Right renal cortex interstitium (tissue), 3 donors: ENCODE measurements at regions not wholly inside any gene's neighbourhood (a gene's known extent, or its start where the extent isn't known, plus 50 kb on each side); places are given as distances from the start of the nearest gene placed in this dataset.

ENCODE experiments used
- DNase-seq, 3 donors: peaks; one replicate each; pipeline ENCODE4 v3.0.0-alpha.2; 2013; ENCODE audit warnings: low read depth in 3 of 3, low spot score in 2 of 3

GRCh38 chrX:147680251-147680650 is 231.5 kb upstream of the FMR1 start:
- DNase-seq = no peak

DNA sequence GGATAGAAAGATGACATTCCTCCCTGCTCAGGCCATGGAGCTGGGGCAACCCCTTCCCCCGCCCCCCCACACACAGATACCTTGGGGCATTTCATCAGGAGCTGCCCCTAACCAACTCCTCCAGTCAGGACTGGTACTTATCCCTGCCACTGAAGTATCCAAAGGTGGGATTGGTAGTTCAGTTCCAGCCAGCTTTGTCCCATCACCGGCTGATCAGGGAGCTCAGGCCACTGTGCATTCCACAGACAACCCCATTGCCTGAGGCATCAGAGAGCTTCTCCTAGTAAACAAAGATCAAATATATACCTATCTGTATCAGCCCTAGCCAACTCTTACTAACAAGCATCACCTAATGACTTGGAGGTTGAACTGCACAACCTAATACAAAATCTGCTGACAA is 218.2 kb upstream of the FMR1 start:
- no peak for DNase-seq

DNA sequence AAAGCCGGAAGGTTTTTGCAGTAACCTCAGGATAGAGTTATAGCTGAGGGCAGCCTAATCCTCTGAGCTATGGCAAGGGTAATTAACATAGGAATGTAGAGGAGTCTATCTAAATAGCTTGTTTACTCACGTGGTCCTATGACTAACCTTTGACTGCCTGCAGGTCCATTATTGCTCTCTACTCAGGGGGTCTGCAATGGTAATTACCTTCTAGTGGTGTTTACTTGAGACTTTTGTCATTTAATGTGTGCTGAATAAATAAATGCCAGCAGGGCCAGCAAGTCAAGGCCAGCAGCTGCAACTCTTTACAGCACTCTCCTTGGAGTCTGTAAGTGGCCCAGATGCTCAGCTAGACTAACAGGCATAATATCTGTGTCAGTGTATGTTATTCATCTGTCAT is 212.7 kb upstream of the FMR1 start:
- DNase-seq = no peak

DNA sequence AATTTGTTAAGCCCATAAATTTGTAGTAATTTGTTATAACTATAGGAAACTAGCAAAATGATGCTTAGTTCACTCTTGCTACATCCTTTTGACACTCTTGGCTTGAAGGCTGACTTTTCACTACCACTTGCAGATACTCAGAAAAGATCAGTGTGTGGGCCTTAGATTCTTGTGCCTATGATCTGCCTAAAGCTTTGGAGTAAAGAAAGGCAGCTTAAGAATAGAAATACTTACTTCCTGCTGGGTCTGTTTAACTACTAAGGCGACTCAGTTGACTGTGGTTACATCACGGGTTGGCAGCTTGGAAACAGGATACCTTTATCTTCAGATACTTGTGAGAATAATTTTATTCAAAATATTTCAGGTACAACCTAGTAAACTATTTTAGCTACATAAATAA is 201.4 kb upstream of the FMR1 start:
- no peak for DNase-seq

DNA sequence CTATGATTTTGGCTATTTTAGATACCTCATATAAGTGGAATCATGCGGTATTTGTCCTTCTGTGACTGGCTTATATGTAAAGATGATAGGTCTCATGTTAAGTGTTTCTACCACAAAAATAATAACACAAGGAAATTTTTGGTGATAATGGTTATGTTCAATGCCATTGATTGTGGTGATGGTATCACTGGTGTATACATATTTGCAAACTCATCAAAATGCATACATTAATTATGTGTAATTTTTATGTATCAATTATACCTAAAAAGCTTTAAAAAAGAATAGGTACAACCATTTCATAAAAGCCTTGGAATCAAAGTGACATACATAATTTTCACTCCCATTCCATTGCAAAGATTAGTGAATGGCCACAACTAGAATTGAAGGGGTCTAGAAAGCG is 178.3 kb upstream of the FMR1 start:
- DNase-seq = no peak

- DNase-seq = no peak
These were observed 176.4 kb upstream of the FMR1 start for GRCh38 chrX:147735364-147735763.

- no peak for DNase-seq
These were observed 175.7 kb upstream of the FMR1 start for GRCh38 chrX:147736045-147736444.

DNA sequence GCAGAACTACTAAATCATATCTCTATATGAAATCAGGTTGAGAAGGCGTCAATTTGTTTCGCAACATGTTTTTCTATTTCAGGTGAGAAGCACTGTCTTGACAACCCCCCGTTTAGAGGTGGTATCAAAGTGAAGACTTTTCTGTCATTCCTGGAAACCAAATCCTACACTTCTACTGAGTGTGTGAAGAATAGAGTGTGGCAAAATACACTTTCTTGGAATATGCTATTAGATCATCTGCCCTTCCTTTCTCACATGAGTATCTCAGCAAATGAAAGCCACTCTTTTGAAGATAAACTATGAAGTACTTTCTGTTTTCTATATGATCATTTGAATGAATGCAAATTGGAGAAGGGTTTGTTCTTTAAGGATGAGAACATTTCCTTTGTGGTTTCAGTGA is 174.0 kb upstream of the FMR1 start:
- DNase-seq = no peak

DNA sequence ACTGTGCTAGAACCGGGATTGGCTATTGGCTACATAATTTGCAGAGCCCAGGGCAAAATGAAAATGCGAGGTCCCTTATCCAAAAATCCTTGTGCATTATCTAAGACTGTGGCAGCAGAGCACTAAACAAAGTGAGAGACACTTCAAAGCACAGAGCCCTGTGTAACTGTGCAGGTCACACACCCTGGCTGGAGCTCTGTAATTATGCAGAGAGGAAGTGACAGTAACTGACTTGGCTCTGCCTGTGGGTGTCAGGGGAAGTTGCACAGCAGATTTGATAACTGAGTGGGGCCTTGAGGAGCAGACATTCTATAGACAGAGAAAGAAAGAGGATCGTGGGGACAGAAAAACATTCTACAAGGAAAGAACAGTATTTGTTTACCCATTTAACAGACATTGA is 173.5 kb upstream of the FMR1 start:
- no peak for DNase-seq

DNA sequence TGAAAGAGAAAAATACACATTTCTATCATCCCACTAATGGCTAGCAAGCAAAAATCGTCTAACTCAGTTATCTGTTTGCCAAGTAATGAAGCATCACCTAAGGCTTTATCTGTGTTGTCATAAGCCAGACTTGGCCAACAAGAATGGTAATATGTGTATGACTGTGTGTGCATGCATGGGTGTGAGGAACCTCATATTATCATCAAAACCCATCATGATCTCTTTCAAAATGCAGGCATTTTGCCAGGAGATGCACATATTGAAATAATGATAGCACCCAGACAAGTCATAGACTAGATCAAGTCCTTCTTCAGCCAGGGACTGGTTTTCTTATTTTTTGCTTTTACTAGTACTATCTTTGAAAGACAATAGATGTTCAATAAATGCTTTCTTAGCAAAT is 172.5 kb upstream of the FMR1 start:
- no peak for DNase-seq

DNA sequence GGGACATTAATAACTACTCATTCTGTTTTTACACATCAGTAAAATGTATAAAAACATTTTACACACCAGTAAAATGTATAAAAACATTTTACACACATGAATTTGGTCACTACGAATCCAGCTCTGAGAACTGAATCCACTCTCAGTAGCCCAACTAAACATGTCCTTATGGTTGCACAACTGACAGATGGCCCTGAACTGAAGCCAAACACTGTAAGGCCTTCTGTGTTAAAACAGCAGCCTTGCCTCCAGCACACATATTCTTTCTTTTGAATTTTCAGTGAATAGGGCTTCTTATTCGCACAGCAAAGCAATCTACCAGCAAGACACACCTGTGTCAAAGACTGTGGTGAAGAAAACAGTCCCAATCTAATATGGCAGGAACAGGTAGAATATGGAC is 169.9 kb upstream of the FMR1 start:
- no peak for DNase-seq

GRCh38 chrX:147749308-147749707 is 162.4 kb upstream of the FMR1 start:
- no peak for DNase-seq

DNA sequence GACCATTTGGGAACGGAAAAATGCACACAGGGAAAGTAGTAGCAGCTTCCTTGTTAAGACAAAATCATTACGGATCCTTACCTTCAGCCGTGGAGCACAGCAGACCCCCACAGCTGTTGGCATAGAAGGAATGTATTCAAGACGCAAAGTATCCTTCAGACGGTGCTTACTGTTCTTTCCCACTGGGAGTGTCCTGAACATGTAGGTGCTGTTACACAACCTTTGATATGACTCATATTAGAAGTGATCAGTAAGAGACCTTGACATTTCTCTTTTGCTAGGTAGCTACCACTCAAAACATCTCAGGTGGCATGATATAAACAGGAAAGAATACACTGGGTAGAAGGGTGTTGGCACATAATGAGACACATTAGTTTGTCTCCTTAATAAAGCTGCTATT is 154.0 kb upstream of the FMR1 start:
- no peak for DNase-seq

DNA sequence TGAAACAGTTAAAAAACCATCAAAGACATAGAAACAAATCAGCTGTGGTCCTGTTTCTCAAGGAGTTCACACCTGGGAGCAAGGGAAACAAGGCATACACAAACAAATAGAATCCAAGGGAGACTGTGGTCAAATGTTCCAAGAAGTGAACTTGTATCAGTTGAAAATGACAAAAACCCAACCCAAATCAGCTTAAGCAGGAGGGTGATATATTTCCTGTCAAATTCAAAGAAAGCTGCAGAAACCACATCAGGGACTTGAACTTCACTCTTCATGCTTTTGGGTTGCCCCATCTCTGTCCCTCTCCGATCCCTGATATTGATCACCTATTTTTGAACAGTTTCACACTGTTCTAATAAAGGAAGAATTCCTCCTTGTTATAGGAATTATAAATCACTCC is 148.6 kb upstream of the FMR1 start:
- no peak for DNase-seq

- DNase-seq = no peak
These were observed 146.9 kb upstream of the FMR1 start for GRCh38 chrX:147764868-147765267.

DNA sequence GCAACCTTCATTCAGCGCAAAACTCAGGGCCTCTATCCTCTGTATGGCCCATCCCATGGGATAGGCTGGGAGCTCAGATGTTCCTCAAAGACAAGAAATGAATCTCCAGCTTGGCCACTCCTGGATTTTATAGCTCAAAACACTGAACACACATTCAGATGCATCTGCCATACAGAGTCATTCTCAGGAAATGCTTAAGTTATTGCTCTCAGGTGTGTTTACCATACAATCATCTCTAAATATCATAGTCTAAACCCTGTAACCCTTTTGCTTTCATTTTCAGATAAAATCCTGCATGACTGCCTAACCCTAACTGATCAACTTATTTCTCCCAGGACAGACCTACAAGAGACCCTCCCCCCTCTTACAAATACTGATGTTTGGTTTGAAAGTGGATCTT is 140.9 kb upstream of the FMR1 start:
- DNase-seq = no peak

- no peak for DNase-seq
These were observed 134.7 kb upstream of the FMR1 start for GRCh38 chrX:147776988-147777387.

- no peak for DNase-seq
These were observed 132.5 kb upstream of the FMR1 start for GRCh38 chrX:147779173-147779572.

DNA sequence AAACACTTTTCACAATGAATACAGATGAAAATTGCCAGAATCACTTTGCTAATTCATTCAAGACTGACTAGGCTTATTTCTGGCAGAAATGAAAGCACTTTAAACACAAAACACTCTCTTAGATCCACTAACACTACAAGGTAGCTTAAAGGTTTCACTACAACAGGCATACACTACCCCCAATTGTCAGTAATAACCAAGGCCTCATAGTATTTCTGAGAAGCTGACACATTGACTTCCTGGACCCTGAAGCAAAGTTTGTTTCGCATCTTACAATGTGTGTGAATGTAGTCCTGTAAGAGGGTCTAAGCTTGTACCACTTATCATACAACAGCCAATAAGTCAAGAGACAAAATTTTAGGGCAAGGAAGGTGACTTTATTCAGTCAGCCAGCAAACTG is 129.9 kb upstream of the FMR1 start:
- no peak for DNase-seq

GRCh38 chrX:147788641-147789350 is 122.9 kb upstream of the FMR1 start:
- DNase-seq = no peak

DNA sequence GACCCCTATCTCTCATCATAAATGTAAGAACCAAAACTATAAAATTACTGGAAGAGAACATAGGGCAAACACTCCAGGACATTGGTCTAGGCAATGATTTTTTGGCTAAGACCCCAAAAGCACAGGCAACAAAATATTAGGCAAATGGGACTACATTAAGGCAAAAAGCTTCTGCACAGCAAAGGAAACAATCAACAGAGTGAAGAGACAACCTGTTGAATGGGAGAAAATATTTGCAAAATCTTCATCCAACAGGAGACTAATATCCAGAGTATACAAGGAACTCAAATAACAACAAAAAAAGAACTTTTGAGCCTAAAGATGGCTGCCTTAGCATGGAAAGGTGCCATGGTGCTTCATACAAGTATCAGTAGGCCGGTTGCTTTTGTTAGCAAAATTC is 111.1 kb upstream of the FMR1 start:
- DNase-seq = no peak

DNA sequence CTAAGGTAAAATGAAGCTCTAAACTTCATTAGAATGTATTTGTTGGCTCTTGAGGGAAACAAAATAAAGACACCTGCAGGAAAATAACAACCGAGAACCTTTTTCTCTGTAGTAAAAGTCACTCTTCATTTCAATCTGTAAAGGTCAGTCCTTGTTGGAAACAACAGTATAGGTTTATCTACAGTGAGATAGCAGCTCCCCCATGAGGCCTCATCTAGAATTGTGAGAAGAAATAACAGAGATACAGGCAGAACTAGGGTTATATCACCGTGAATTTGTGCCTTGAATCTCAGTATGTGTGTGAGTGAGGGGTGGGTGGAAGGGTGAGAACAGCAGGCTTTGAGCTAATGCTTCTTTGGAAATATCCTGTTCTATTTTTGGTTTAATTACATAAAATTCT is 107.8 kb upstream of the FMR1 start:
- peak; percentile 0 to 5 (median 1) for DNase-seq

DNA sequence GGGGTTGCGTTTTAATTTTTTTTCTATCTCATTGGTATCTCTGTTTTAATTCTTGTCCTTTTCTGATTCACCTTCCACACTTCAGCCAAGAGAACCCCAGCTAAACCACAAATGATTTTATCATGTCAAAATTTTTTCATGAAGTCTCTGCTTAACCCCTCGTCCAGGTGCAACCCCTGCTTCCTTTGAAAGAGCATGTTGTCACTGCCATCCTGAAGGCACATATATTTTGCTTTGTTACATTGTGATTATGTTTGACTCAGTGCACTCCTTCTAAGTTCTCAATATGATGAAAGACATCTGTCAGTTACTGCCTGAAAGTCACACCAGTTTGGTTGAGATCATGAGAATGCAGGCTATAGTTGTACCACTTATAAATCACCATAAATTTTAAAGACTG is 99.9 kb upstream of the FMR1 start:
- DNase-seq = no peak
